Upper lobe of left lung (tissue), 4 donors: ENCODE measurements at regions not wholly inside any gene's neighbourhood (a gene's known extent, or its start where the extent isn't known, plus 50 kb on each side); places are given as distances from the start of the nearest gene placed in this dataset.

Experiments
- POLR2A ChIP-seq, 4 donors: fragments of 450-650 bp; IDR thresholded peaks; one replicate each; pipeline ENCODE4 v1.5.1; 2016 to 2017; ENCODE audit warnings: antibody characterized with exemption in 4 of 4, mild to moderate bottlenecking in 2 of 4
- TF ChIP-seq, protein P1 (sequence below), 6 experiments: fragments of 450-650 bp in 4 of 6; fragments of 200-600 bp in 2 of 6; sonication (generic) in 2 of 6; IDR thresholded peaks; one replicate each; pipeline ENCODE4 v1.5.1; 2016 to 2019; ENCODE audit warnings: antibody characterized with exemption in 6 of 6

DNA sequence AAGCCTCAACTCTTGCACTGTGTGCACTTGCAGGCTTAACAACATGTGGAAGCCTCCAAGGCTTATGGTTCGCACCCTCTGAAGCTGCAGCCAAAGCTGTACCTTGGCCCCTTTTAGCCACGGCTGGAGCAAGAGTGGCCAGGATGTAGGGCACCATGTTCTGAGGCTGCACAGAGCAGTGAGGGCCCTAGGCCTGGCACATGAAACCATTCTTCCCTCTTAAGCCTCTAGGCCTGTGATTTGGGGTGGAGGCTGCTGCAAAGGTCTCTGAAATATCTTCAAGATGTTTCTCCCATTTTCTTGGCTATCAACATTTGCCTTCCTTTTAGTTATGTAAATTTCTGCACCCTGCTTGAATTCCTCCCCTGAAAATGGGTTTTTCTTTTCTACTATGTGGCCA lies 161.9 kb upstream of the SPATS2L start:
- TF ChIP-seq POLR2A (IDR thresholded peaks at IDR 0.05) = no peak
- TF ChIP-seq, protein P1, sequence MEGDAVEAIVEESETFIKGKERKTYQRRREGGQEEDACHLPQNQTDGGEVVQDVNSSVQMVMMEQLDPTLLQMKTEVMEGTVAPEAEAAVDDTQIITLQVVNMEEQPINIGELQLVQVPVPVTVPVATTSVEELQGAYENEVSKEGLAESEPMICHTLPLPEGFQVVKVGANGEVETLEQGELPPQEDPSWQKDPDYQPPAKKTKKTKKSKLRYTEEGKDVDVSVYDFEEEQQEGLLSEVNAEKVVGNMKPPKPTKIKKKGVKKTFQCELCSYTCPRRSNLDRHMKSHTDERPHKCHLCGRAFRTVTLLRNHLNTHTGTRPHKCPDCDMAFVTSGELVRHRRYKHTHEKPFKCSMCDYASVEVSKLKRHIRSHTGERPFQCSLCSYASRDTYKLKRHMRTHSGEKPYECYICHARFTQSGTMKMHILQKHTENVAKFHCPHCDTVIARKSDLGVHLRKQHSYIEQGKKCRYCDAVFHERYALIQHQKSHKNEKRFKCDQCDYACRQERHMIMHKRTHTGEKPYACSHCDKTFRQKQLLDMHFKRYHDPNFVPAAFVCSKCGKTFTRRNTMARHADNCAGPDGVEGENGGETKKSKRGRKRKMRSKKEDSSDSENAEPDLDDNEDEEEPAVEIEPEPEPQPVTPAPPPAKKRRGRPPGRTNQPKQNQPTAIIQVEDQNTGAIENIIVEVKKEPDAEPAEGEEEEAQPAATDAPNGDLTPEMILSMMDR (IDR thresholded peaks at IDR 0.05) = no peak
